ENCODE measurements at regions not wholly inside any gene's neighbourhood (a gene's known extent, or its start where the extent isn't known, plus 50 kb on each side); places are given as distances from the start of the nearest gene placed in this dataset.

DNA sequence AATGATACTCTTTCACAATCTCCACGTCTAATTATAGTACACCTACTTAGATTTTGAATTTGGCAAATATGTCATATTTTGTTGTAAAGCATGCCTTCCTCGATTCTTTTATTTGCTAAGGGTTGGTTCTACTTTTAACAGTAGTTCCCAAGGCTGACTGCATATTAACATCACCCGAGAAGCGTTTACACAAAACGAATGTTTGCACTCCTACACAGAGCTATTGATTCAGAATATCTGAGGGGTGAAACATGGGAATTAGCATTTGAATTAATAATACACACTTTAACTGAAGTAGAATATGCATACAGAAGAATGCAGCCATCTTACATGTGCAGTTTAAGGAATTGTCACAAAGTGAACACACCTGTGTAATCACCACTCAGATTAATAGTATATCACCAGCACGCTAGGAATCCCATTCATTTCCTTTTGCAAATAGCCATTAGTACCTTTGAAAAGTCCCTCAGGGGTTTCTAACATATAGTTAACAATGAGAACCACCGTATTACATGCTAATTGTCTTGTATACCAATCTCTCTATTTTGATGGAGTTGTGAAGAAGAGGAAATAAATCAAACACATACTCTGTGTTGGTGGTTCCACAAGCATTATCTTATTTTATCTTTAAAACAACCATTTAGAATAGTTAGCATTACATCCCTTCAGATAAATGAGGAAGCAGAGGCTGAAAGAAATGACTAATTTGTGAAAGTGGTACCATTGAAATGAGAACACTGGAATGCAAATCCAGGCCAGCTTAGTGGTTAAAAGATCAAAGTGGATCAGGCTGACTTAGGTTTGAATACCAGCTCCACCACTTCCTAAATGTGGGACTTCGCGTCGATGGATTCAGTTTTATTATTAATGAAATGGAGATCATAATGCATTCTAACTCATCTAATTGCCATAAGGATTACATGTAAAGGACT is 317.6 kb downstream of the HDGFL1 start:
- H3K4me1 Mint-ChIP-seq (ENCODE audit: unreplicated experiment) = peaks cover 18% of the 10 kb centered on the region
- H3K9me3 Mint-ChIP-seq (ENCODE audit: unreplicated experiment) = no peaks in the 10 kb centered on the region
- H3K4me3 Mint-ChIP-seq (ENCODE audit: unreplicated experiment) = no peak overlapping the region
- TF ChIP-seq, protein P1, sequence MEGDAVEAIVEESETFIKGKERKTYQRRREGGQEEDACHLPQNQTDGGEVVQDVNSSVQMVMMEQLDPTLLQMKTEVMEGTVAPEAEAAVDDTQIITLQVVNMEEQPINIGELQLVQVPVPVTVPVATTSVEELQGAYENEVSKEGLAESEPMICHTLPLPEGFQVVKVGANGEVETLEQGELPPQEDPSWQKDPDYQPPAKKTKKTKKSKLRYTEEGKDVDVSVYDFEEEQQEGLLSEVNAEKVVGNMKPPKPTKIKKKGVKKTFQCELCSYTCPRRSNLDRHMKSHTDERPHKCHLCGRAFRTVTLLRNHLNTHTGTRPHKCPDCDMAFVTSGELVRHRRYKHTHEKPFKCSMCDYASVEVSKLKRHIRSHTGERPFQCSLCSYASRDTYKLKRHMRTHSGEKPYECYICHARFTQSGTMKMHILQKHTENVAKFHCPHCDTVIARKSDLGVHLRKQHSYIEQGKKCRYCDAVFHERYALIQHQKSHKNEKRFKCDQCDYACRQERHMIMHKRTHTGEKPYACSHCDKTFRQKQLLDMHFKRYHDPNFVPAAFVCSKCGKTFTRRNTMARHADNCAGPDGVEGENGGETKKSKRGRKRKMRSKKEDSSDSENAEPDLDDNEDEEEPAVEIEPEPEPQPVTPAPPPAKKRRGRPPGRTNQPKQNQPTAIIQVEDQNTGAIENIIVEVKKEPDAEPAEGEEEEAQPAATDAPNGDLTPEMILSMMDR (IDR thresholded peaks at IDR 0.05) = no peak
- no peaks in the 10 kb centered on the region for H3K27me3 Mint-ChIP-seq (ENCODE audit: unreplicated experiment)
- H3K36me3 Mint-ChIP-seq (ENCODE audit: unreplicated experiment) = peaks cover 7% of the 10 kb centered on the region
- DNase-seq (ENCODE audit: extremely low spot score, unreplicated experiment) = no peak
- no peak overlapping the region for H3K27ac Mint-ChIP-seq (ENCODE audit: unreplicated experiment)

- Mint-ChIP-seq H3K27ac (ENCODE audit: unreplicated experiment) (no peak overlapping the region), H3K36me3 (ENCODE audit: unreplicated experiment) (peaks cover 7% of the 10 kb centered on the region), H3K4me1 (ENCODE audit: unreplicated experiment) (peaks cover 14% of the 10 kb centered on the region), H3K4me3 (ENCODE audit: unreplicated experiment) (no peak overlapping the region), H3K27me3 (ENCODE audit: unreplicated experiment) (no peaks in the 10 kb centered on the region), H3K9me3 (ENCODE audit: unreplicated experiment) (no peaks in the 10 kb centered on the region)
- TF ChIP-seq, protein P1 (IDR thresholded peaks at IDR 0.05) = no peak
- no peak for DNase-seq (ENCODE audit: extremely low spot score, unreplicated experiment)
Measured at GRCh38 chr6:22888163-22888752, 318.9 kb downstream of the HDGFL1 start.

- peak overlapping the region; percentile 73 for H3K27ac Mint-ChIP-seq (ENCODE audit: unreplicated experiment)
- TF ChIP-seq, protein P1 (IDR thresholded peaks at IDR 0.05) = no peak
- H3K27me3 Mint-ChIP-seq (ENCODE audit: unreplicated experiment) = no peaks in the 10 kb centered on the region
- H3K4me1 Mint-ChIP-seq (ENCODE audit: unreplicated experiment) = peaks cover 8% of the 10 kb centered on the region
- DNase-seq (ENCODE audit: extremely low spot score, unreplicated experiment) = no peak
- no peak overlapping the region for H3K4me3 Mint-ChIP-seq (ENCODE audit: unreplicated experiment)
- no peaks in the 10 kb centered on the region for H3K36me3 Mint-ChIP-seq (ENCODE audit: unreplicated experiment)
- no peaks in the 10 kb centered on the region for H3K9me3 Mint-ChIP-seq (ENCODE audit: unreplicated experiment)
Measured at GRCh38 chr6:22891934-22892333, 322.6 kb downstream of the HDGFL1 start.

DNA sequence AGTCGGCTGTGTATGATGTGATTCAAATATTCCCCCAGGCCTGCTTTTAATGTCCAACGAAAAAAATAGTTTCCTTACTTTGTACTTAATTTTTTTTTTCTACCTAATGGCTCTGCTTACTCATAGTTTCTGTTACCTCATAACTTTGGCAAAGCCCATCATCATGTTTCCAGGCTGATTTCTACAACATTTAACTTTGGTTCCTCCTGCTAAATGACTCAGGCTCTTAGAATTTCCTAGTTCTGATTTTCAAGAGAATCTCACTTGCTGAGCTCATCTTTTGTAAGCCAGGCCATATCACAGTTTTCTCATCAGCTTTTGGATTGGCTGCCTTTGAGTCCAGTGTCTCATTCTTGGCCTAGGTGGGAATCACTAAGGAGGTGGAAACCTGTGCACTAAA is 323.1 kb downstream of the HDGFL1 start:
- H3K4me1 Mint-ChIP-seq (ENCODE audit: unreplicated experiment) = peaks cover 11% of the 10 kb centered on the region
- H3K9me3 Mint-ChIP-seq (ENCODE audit: unreplicated experiment) = no peaks in the 10 kb centered on the region
- DNase-seq (ENCODE audit: extremely low spot score, unreplicated experiment) = no peak
- no peaks in the 10 kb centered on the region for H3K36me3 Mint-ChIP-seq (ENCODE audit: unreplicated experiment)
- no peaks in the 10 kb centered on the region for H3K27me3 Mint-ChIP-seq (ENCODE audit: unreplicated experiment)
- no peak overlapping the region for H3K4me3 Mint-ChIP-seq (ENCODE audit: unreplicated experiment)
- peak overlapping the region; percentile 73 for H3K27ac Mint-ChIP-seq (ENCODE audit: unreplicated experiment)
- TF ChIP-seq, protein P1 (IDR thresholded peaks at IDR 0.05) = no peak

- no peak overlapping the region for H3K4me3 Mint-ChIP-seq (ENCODE audit: unreplicated experiment)
- no peak for DNase-seq (ENCODE audit: extremely low spot score, unreplicated experiment)
- H3K27me3 Mint-ChIP-seq (ENCODE audit: unreplicated experiment) = no peaks in the 10 kb centered on the region
- TF ChIP-seq, protein P1 (IDR thresholded peaks at IDR 0.05) = no peak
- H3K9me3 Mint-ChIP-seq (ENCODE audit: unreplicated experiment) = no peaks in the 10 kb centered on the region
- H3K4me1 Mint-ChIP-seq (ENCODE audit: unreplicated experiment) = peaks cover 26% of the 10 kb centered on the region
- no peaks in the 10 kb centered on the region for H3K36me3 Mint-ChIP-seq (ENCODE audit: unreplicated experiment)
- no peak overlapping the region for H3K27ac Mint-ChIP-seq (ENCODE audit: unreplicated experiment)
Measured at GRCh38 chr6:22896696-22897095, 327.3 kb downstream of the HDGFL1 start.

Data from osteocyte (in vitro differentiated cells).